HepG2 (cell line): ENCODE measurements at regions not wholly inside any gene's neighbourhood (a gene's known extent, or its start where the extent isn't known, plus 50 kb on each side); places are given as distances from the start of the nearest gene placed in this dataset.

Source experiments
- ATAC-seq: fragments of 200-7000 bp; cut with Tn5 transposase; 3 replicates; pipeline ENCODE4 v1.9.1; 2020; ENCODE audit warnings: mild to moderate bottlenecking, moderate library complexity
- BruUV-seq: library from RNA; stranded (reverse); fragments of 400-500 nt; replicated peaks from 2 replicates; lab custom pipeline; 2021; lab: Mats Ljungman, UMichigan
- CTCF ChIA-PET: fragments of 300-600 bp; formaldehyde crosslinking; extraction: SDS; loops from one replicate; lab custom pipeline; 2021; ENCODE audit warnings: low total read pairs, inconsistent platforms, low intra/inter-chr PET ratio; lab: Yijun Ruan, JAX
- POLR2A ChIA-PET: fragments of 350-600 bp; sonication (Branson Sonifier 250); formaldehyde crosslinking; loops from one replicate; lab custom pipeline; 2020; ENCODE audit warnings: antibody characterized with exemption, inconsistent platforms; lab: Yijun Ruan, JAX
- DNase-seq: peaks from one replicate; pipeline ENCODE4 v3.0.0-alpha.2; 2015; ENCODE audit warnings: low spot score
- FAIRE-seq: peaks from 3 replicates; lab custom pipeline; 2011; peaks lifted over from hg19 to GRCh38; lab: Jason Lieb, UNC
- H2AFZ ChIP-seq: one replicate; pipeline ENCODE4 v1.6.1; 2011; ENCODE audit warnings: low read length, inconsistent platforms
- H3K27ac ChIP-seq: fragments of 300-600 bp; 3 replicates; pipeline ENCODE4 v1.8.0; 2011; ENCODE audit warnings: mixed run types, mild to moderate bottlenecking, mixed read lengths, low read length, inconsistent platforms; ENCODE audit not compliant: insufficient read depth; ENCODE audit errors: extremely low read length
- H3K27me3 ChIP-seq, 2 experiments: fragments of 200-600 bp in 1 of 2; 2 replicates in 1 of 2; 3 replicates in 1 of 2; pipeline versions ENCODE4 v1.6.0 to v1.8.0; 2011; ENCODE audit warnings: low read length in 2 of 2, mild to moderate bottlenecking in 2 of 2, moderate library complexity in 2 of 2, inconsistent platforms in 1 of 2; ENCODE audit not compliant: insufficient read depth in 2 of 2, control insufficient read depth in 1 of 2
- H3K36me3 ChIP-seq, 2 experiments: fragments of 200-600 bp in 1 of 2; replicated peaks in 1 of 2; 2 replicates in 1 of 2; 3 replicates in 1 of 2; pipeline versions ENCODE4 v1.5.1 to v1.8.0; 2011; ENCODE audit warnings: low read length in 2 of 2, inconsistent platforms in 1 of 2; ENCODE audit not compliant: insufficient read depth in 2 of 2, control insufficient read depth in 1 of 2
- H3K4me1 ChIP-seq: 2 replicates; pipeline ENCODE4 v1.5.1; 2012; ENCODE audit warnings: low read length, inconsistent platforms; ENCODE audit not compliant: insufficient read depth
- H3K4me2 ChIP-seq: 2 replicates; pipeline ENCODE4 v1.6.0; 2011; ENCODE audit warnings: low read depth, low read length, inconsistent platforms
- H3K4me3 ChIP-seq, 3 experiments: fragments of 200-600 bp in 1 of 3; sonication (generic), shearing (Covaris generic) in 1 of 3; replicated peaks in 1 of 3; 2 replicates each; pipeline ENCODE4 v1.5.1; 2011 to 2016; ENCODE audit warnings: low read length in 3 of 3, inconsistent platforms in 2 of 3, low read depth in 2 of 3, mild to moderate bottlenecking in 2 of 3, control low read depth in 1 of 3, mixed read lengths in 1 of 3; ENCODE audit not compliant: insufficient read depth in 1 of 3
- H3K79me2 ChIP-seq: one replicate; pipeline ENCODE4 v1.6.1; 2011; ENCODE audit warnings: low read length, inconsistent platforms; ENCODE audit not compliant: insufficient read depth
- H3K9ac ChIP-seq: 2 replicates; pipeline ENCODE4 v1.6.0; 2011; ENCODE audit warnings: mild to moderate bottlenecking, low read depth, low read length, inconsistent platforms; ENCODE audit not compliant: insufficient read depth
- H3K9me3 ChIP-seq: 2 replicates; pipeline ENCODE4 v1.5.1; 2012; ENCODE audit warnings: mild to moderate bottlenecking, low read length
- H4K20me1 ChIP-seq: 2 replicates; pipeline ENCODE4 v1.6.0; 2011; ENCODE audit warnings: inconsistent platforms, mild to moderate bottlenecking, low read length, moderate library complexity; ENCODE audit not compliant: insufficient read depth
- ATF7 ChIP-seq, 2 experiments: fragments of 450-650 bp in 1 of 2; sonication (generic) in 1 of 2; formaldehyde crosslinking in 1 of 2; IDR thresholded peaks; 2 replicates each; pipeline versions ENCODE4 v1.4.0 to v1.6.1; 2016 to 2020; ENCODE audit warnings: antibody characterized with exemption in 1 of 2, mild to moderate bottlenecking in 1 of 2, missing genetic modification reagents in 1 of 2
- CENPX ChIP-seq: sonication (generic); formaldehyde crosslinking; IDR thresholded peaks from 2 replicates; pipeline ENCODE4 v1.9.0; 2021; ENCODE audit warnings: mild to moderate bottlenecking, missing genetic modification reagents, moderate library complexity
- CREB1 ChIP-seq, 2 experiments: fragments of 450-650 bp in 1 of 2; IDR thresholded peaks; 2 replicates each; pipeline ENCODE4 v1.6.1; 2016 to 2017; ENCODE audit warnings: control low read depth in 1 of 2, mild to moderate bottlenecking in 1 of 2, missing compliant biosample characterization in 1 of 2, missing genetic modification characterization in 1 of 2
- FOXP4 ChIP-seq: sonication (generic); formaldehyde crosslinking; IDR thresholded peaks from 2 replicates; pipeline ENCODE4 v1.4.0; 2020; ENCODE audit warnings: missing genetic modification reagents
- NKX3-1 ChIP-seq: sonication (generic); formaldehyde crosslinking; IDR thresholded peaks from 2 replicates; pipeline ENCODE4 v1.5.0; 2020; ENCODE audit warnings: missing genetic modification reagents
- PHF8 ChIP-seq: sonication (generic); formaldehyde crosslinking; IDR thresholded peaks from 2 replicates; pipeline ENCODE4 v1.5.0; 2020; ENCODE audit warnings: missing genetic modification reagents
- TFDP1 ChIP-seq: IDR thresholded peaks from 2 replicates; pipeline ENCODE4 v1.6.1; 2016; ENCODE audit warnings: missing compliant biosample characterization, missing genetic modification reagents, borderline replicate concordance
- ZNF280D ChIP-seq: sonication (generic); formaldehyde crosslinking; IDR thresholded peaks from 2 replicates; pipeline ENCODE4 v1.5.1; 2020; ENCODE audit warnings: mild to moderate bottlenecking, missing genetic modification reagents
- ZNF431 ChIP-seq: sonication (generic); formaldehyde crosslinking; IDR thresholded peaks from 2 replicates; pipeline ENCODE4 v1.9.0; 2022; ENCODE audit warnings: missing genetic modification reagents, low read depth, mild to moderate bottlenecking, borderline replicate concordance
- ZNF441 ChIP-seq: sonication (generic); formaldehyde crosslinking; IDR thresholded peaks from 2 replicates; pipeline ENCODE4 v1.7.0; 2021; ENCODE audit warnings: missing genetic modification reagents, borderline replicate concordance
- ZNF564 ChIP-seq: sonication (generic); formaldehyde crosslinking; IDR thresholded peaks from 2 replicates; pipeline ENCODE4 v1.8.1; 2023; ENCODE audit warnings: mild to moderate bottlenecking, missing genetic modification reagents
- WGBS: methylation state at CpG from one replicate; pipeline ENCODE4 v1.1.6; 2017; ENCODE audit warnings: low lambda C conversion rate; 5-methylcytosine and 5-hydroxymethylcytosine counted together
- in situ Hi-C: cut with HindIII; loops from 2 replicates; pipeline ENCODE4 v1.10.0; 2017; ENCODE audit warnings: low pct_unique_long_range_greater_than_20kb; ENCODE audit not compliant: extremely low pct_ligation_motif_present
- intact Hi-C: fragments of 100-400 bp; cut with micrococcal nuclease; formaldehyde crosslinking; loops from one replicate; pipeline ENCODE4 v1.10.0; 2022; ENCODE audit not compliant: unreplicated experiment

- in situ Hi-C loops (no loop called here), intact Hi-C loops (no loop called here)
- Histone ChIP-seq H3K4me1 (no peaks in the 10 kb centered on the region), H3K27me3 (peaks cover 0 to 5% of the 10 kb centered on the region in 2 experiments; a peak in 2 of 5 replicates), H3K4me3 (no peak overlapping the region), H3K4me2 (no peak overlapping the region), H3K36me3 (no peaks in the 10 kb centered on the region), H3K79me2 (no peaks in the 10 kb centered on the region), H3K9ac (no peak overlapping the region), H3K27ac (no peak overlapping the region), H4K20me1 (no peaks in the 10 kb centered on the region), H2AFZ (no peak overlapping the region), H3K9me3 (no peaks in the 10 kb centered on the region)
- peak; percentile 92 for TF ChIP-seq ATF7 (IDR thresholded peaks at IDR 0.05)
- no peak for TF ChIP-seq ATF7 (CRISPR knock-in tag; IDR thresholded peaks at IDR 0.05)
- TF ChIP-seq ZNF431, result no peak
- peak; percentile 94 for TF ChIP-seq CREB1 (IDR thresholded peaks at IDR 0.05)
- TF ChIP-seq CREB1 (CRISPR knock-in tag; IDR thresholded peaks at IDR 0.05), result no peak
- no peak for TF ChIP-seq CENPX (CRISPR knock-in tag)
- DNase-seq, result no peak
- 46% methylated on average over 6 of the region's 6 CpGs for WGBS
- no peak for FAIRE-seq
- ChIA-PET CTCF (no interaction called here), POLR2A (no interaction called here)
- no peak for ATAC-seq
- BruUV-seq, result no TSS peak
Measured at GRCh38 chr3:187536185-187536584, 134.0 kb downstream of the SST start.

- FAIRE-seq, result no peak
- in situ Hi-C loops (no loop called here), intact Hi-C loops (no loop called here)
- no peak overlapping the region for H2AFZ ChIP-seq
- no peak overlapping the region for H3K4me2 ChIP-seq
- H3K36me3 ChIP-seq, result no peaks in the 10 kb centered on the region
- CTCF ChIA-PET, result no interaction called here
- no TSS peak for BruUV-seq
- no peak overlapping the region for H3K4me3 ChIP-seq
- H3K4me1 ChIP-seq, result no peaks in the 10 kb centered on the region
- no peak for ATAC-seq
- H3K9me3 ChIP-seq, result no peaks in the 10 kb centered on the region
- no peak overlapping the region for H3K9ac ChIP-seq
- no peak for DNase-seq
- no peaks in the 10 kb centered on the region for H4K20me1 ChIP-seq
- TF ChIP-seq ZNF441 (CRISPR knock-in tag) (no peak), TFDP1 (CRISPR knock-in tag) (no peak), PHF8 (CRISPR knock-in tag) (no peak), NKX3-1 (CRISPR knock-in tag) (no peak), FOXP4 (CRISPR knock-in tag) (no peak), ZNF280D (CRISPR knock-in tag) (no peak), ZNF564 (CRISPR knock-in tag) (no peak)
- no peaks in the 10 kb centered on the region for H3K79me2 ChIP-seq
- 29% methylated on average over 6 of the region's 6 CpGs for WGBS
- POLR2A ChIA-PET, result no interaction called here
- H3K27ac ChIP-seq, result no peak overlapping the region
- H3K27me3 ChIP-seq, result peaks cover 0 to 5% of the 10 kb centered on the region in 2 experiments; a peak in 2 of 5 replicates
Measured at GRCh38 chr3:187533797-187534196, 136.4 kb downstream of the SST start.
